GM23248 (cell line): ENCODE measurements at regions not wholly inside any gene's neighbourhood (a gene's known extent, or its start where the extent isn't known, plus 50 kb on each side); places are given as distances from the start of the nearest gene placed in this dataset.

Experiments used
- EZH2 ChIP-seq: fragments of 200-600 bp; sonication (generic); IDR thresholded peaks from 2 replicates; pipeline ENCODE4 v1.6.1; 2018; ENCODE audit warnings: antibody characterized with exemption, mild to moderate bottlenecking; ENCODE audit not compliant: insufficient read depth, poor library complexity, severe bottlenecking
- EZH2phosphoT487 ChIP-seq: fragments of 200-600 bp; sonication (generic); IDR thresholded peaks from 2 replicates; pipeline ENCODE4 v1.6.1; 2018; ENCODE audit warnings: antibody characterized with exemption, moderate library complexity, mild to moderate bottlenecking, low read depth; ENCODE audit not compliant: insufficient read depth

- TF ChIP-seq EZH2 (no peak), EZH2phosphoT487 (no peak)
Measured at GRCh38 chr4:13763707-13764106, 136.2 kb upstream of the BOD1L1 start.
